HG03159 (cell line): ENCODE measurements at regions not wholly inside any gene's neighbourhood (a gene's known extent, or its start where the extent isn't known, plus 50 kb on each side); places are given as distances from the start of the nearest gene placed in this dataset.

Experiments used
- ATAC-seq: cut with Tn5 transposase; IDR thresholded peaks from one replicate; pipeline ENCODE4 v1.9.1; 2021; ENCODE audit warnings: mild to moderate bottlenecking, moderate library complexity; ENCODE audit not compliant: unreplicated experiment

- ATAC-seq, result no peak
These were observed 539.7 kb downstream of the ACTL7B start for GRCh38 chr9:108316066-108316465.

GRCh38 chr9:108311745-108312144 lies 544.0 kb downstream of the ACTL7B start:
- no peak for ATAC-seq

GRCh38 chr9:108310202-108310601 lies 545.6 kb downstream of the ACTL7B start:
- no peak for ATAC-seq

GRCh38 chr9:108300306-108301287 lies 555.2 kb downstream of the ACTL7B start:
- ATAC-seq, result no peak

- ATAC-seq, result no peak
These were observed 558.7 kb downstream of the ACTL7B start for GRCh38 chr9:108297073-108297472.

- ATAC-seq, result no peak
These were observed 559.7 kb downstream of the ACTL7B start for GRCh38 chr9:108296056-108296455.

- no peak for ATAC-seq
These were observed 564.2 kb downstream of the ACTL7B start for GRCh38 chr9:108291586-108291932.

- ATAC-seq, result no peak
These were observed 564.8 kb downstream of the ACTL7B start for GRCh38 chr9:108290839-108291585.

GRCh38 chr9:108286638-108287206 lies 569.1 kb downstream of the ACTL7B start:
- ATAC-seq, result no peak

- no peak for ATAC-seq
These were observed 572.1 kb downstream of the ACTL7B start for GRCh38 chr9:108283696-108284095.

GRCh38 chr9:108282872-108283271 lies 572.9 kb downstream of the ACTL7B start:
- no peak for ATAC-seq

- no peak for ATAC-seq
These were observed 574.1 kb downstream of the ACTL7B start for GRCh38 chr9:108281696-108282095.

- no peak for ATAC-seq
These were observed 577.4 kb downstream of the ACTL7B start for GRCh38 chr9:108278341-108278740.

- no peak for ATAC-seq
These were observed 578.6 kb downstream of the ACTL7B start for GRCh38 chr9:108277216-108277615.

- no peak for ATAC-seq
These were observed 579.9 kb downstream of the ACTL7B start for GRCh38 chr9:108275906-108276305.

- ATAC-seq, result no peak
These were observed 580.8 kb downstream of the ACTL7B start for GRCh38 chr9:108274971-108275370.

- ATAC-seq, result no peak
These were observed 581.8 kb downstream of the ACTL7B start for GRCh38 chr9:108273988-108274387.

GRCh38 chr9:108272349-108272899 lies 583.4 kb downstream of the ACTL7B start:
- peak; percentile 46 for ATAC-seq

GRCh38 chr9:108271646-108272348 lies 584.0 kb downstream of the ACTL7B start:
- ATAC-seq, result peak; percentile 48

- ATAC-seq, result no peak
These were observed 584.5 kb downstream of the ACTL7B start for GRCh38 chr9:108271236-108271635.

GRCh38 chr9:108270561-108270960 lies 585.2 kb downstream of the ACTL7B start:
- no peak for ATAC-seq
